Smooth muscle cell (in vitro differentiated cells): ENCODE measurements at regions not wholly inside any gene's neighbourhood (a gene's known extent, or its start where the extent isn't known, plus 50 kb on each side); places are given as distances from the start of the nearest gene placed in this dataset.

Source experiments
- DNase-seq: peaks from one replicate; lab custom pipeline; 2025; ENCODE audit not compliant: unreplicated experiment; lab: John Stamatoyannopoulos, UW
- H2AFZ ChIP-seq: fragments of 200-600 bp; sonication (generic); 2 replicates; pipeline ENCODE4 v1.6.0; 2016; ENCODE audit warnings: antibody characterized with exemption, low read depth, mild to moderate bottlenecking
- H3F3A ChIP-seq: fragments of 200-600 bp; sonication (generic); 2 replicates; pipeline ENCODE4 v1.6.0; 2017; ENCODE audit warnings: antibody characterized with exemption, low read depth
- H3K27ac ChIP-seq: fragments of 200-600 bp; sonication (generic); 2 replicates; pipeline ENCODE4 v1.5.1; 2016; ENCODE audit warnings: low read depth, mild to moderate bottlenecking
- H3K27me3 ChIP-seq: fragments of 200-600 bp; sonication (generic); 2 replicates; pipeline ENCODE4 v1.6.1; 2016; ENCODE audit warnings: low read depth, mild to moderate bottlenecking
- H3K36me3 ChIP-seq: fragments of 200-600 bp; sonication (generic); 2 replicates; pipeline ENCODE4 v1.5.1; 2016; ENCODE audit warnings: low read depth
- H3K4me1 ChIP-seq: fragments of 200-600 bp; sonication (generic); 2 replicates; pipeline ENCODE4 v1.5.1; 2016; ENCODE audit warnings: low read depth
- H3K4me2 ChIP-seq: fragments of 200-600 bp; sonication (generic); 2 replicates; pipeline ENCODE4 v1.6.0; 2016; ENCODE audit warnings: mild to moderate bottlenecking
- H3K4me3 ChIP-seq: fragments of 200-600 bp; sonication (generic); 2 replicates; pipeline ENCODE4 v1.5.1; 2016; ENCODE audit warnings: mild to moderate bottlenecking
- H3K79me2 ChIP-seq: fragments of 200-600 bp; sonication (generic); 2 replicates; pipeline ENCODE4 v1.6.0; 2016; ENCODE audit warnings: low read depth, mild to moderate bottlenecking
- H3K9ac ChIP-seq: fragments of 200-600 bp; sonication (generic); 2 replicates; pipeline ENCODE4 v1.6.0; 2016; ENCODE audit warnings: low read depth
- H3K9me3 ChIP-seq: fragments of 200-600 bp; sonication (generic); replicated peaks from 2 replicates; pipeline ENCODE4 v1.5.1; 2016; ENCODE audit warnings: low read depth
- H4K20me1 ChIP-seq: fragments of 200-600 bp; sonication (generic); 2 replicates; pipeline ENCODE4 v1.6.0; 2016; ENCODE audit warnings: low read depth
- CTCF ChIP-seq: fragments of 200-600 bp; sonication (generic); IDR thresholded peaks from 2 replicates; pipeline ENCODE4 v1.5.1; 2017; ENCODE audit warnings: borderline replicate concordance, mild to moderate bottlenecking, antibody characterized with exemption; ENCODE audit not compliant: insufficient read depth, poor library complexity, severe bottlenecking
- WGBS: methylation state at CpG from one replicate; pipeline ENCODE4 v1.1.7; 2016; ENCODE audit warnings: low lambda C conversion rate; 5-methylcytosine and 5-hydroxymethylcytosine counted together

- Histone ChIP-seq H3F3A (peaks cover 15% of the 10 kb centered on the region), H2AFZ (no peak overlapping the region), H3K9ac (no peak overlapping the region), H3K36me3 (no peaks in the 10 kb centered on the region), H3K9me3 (no peaks in the 10 kb centered on the region), H3K4me1 (no peaks in the 10 kb centered on the region), H3K4me3 (no peak overlapping the region), H3K4me2 (peak overlapping the region; percentile 55), H3K27ac (peak overlapping the region; percentile 76), H3K27me3 (no peaks in the 10 kb centered on the region), H3K79me2 (no peaks in the 10 kb centered on the region), H4K20me1 (no peaks in the 10 kb centered on the region)
- TF ChIP-seq CTCF, result no peak
- 12% methylated on average over 8 of the region's 8 CpGs for WGBS
- no peak for DNase-seq
Measured at GRCh38 chr10:29874606-29875269, 184.6 kb downstream of the JCAD start.

DNA sequence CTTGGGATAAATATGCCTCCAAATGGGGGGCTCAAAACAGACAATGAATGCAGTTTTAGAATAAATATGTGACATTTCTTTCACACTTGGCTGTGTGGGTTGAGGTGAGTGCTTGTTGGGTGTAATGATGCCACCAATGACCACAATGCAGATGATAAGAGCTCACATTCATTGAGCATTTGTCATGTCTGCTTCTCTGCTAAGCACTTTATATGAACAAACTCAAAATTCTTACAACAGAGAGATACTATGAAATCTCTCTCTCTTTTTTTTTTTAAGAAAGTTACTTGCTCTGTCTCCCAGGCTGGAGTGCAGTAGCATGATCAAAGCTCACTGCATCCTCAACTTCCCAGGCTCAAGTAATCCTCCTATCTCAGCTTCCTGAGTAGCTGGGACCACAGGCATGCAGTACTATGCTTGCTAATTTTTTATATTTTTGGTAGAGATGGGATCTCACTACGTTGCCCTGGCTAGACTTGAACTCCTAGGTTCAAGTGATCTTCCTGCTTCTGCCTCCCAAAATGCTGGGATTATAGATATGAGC lies 185.4 kb downstream of the JCAD start:
- Histone ChIP-seq H2AFZ (no peak overlapping the region), H3F3A (peaks cover 15% of the 10 kb centered on the region), H4K20me1 (no peaks in the 10 kb centered on the region), H3K9ac (no peak overlapping the region), H3K9me3 (no peaks in the 10 kb centered on the region), H3K4me3 (no peak overlapping the region), H3K4me1 (no peaks in the 10 kb centered on the region), H3K27me3 (no peaks in the 10 kb centered on the region), H3K27ac (peak overlapping the region; percentile 76), H3K4me2 (peak overlapping the region; percentile 53), H3K36me3 (no peaks in the 10 kb centered on the region), H3K79me2 (no peaks in the 10 kb centered on the region)
- WGBS, result 20% methylated on average over 1 of the region's 1 CpG
- DNase-seq, result no peak
- TF ChIP-seq CTCF, result no peak

DNA sequence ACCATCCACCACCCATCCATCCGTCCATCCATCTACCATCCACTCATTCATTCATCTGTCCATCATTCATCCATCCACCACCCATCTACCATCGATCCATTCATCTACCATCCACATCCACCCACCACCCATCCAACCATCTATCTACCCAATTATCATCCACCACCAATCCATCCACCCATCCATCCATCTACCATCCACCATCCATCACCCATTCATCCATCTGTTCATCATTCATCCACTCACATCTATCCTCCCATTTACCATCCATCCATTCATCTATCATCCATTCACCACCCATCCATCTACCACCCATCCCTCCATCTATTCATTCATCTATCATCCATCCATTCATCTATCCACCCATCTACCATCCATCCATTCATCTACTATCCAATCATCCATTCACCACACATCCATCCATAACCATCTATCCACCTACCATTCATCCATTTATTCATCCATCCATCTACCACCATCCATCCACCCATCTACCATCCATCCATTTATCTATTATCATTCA lies 188.8 kb downstream of the JCAD start:
- peaks cover 6% of the 10 kb centered on the region for H3K4me1 ChIP-seq
- H3K4me2 ChIP-seq, result no peak overlapping the region
- H3K9me3 ChIP-seq, result no peaks in the 10 kb centered on the region
- H3K79me2 ChIP-seq, result no peaks in the 10 kb centered on the region
- no peak overlapping the region for H3K4me3 ChIP-seq
- 96% methylated on average over 2 of the region's 2 CpGs for WGBS
- peaks cover 21% of the 10 kb centered on the region for H3F3A ChIP-seq
- no peak overlapping the region for H3K9ac ChIP-seq
- H2AFZ ChIP-seq, result no peak overlapping the region
- H4K20me1 ChIP-seq, result no peaks in the 10 kb centered on the region
- no peak for DNase-seq
- TF ChIP-seq CTCF, result no peak
- H3K27ac ChIP-seq, result no peak overlapping the region
- H3K27me3 ChIP-seq, result no peaks in the 10 kb centered on the region
- H3K36me3 ChIP-seq, result no peaks in the 10 kb centered on the region

- DNase-seq, result no peak
- H2AFZ ChIP-seq, result no peak overlapping the region
- peak overlapping the region; percentile 23 for H3K4me2 ChIP-seq
- H4K20me1 ChIP-seq, result no peaks in the 10 kb centered on the region
- no peaks in the 10 kb centered on the region for H3K9me3 ChIP-seq
- H3K4me1 ChIP-seq, result peaks cover 6% of the 10 kb centered on the region
- H3K9ac ChIP-seq, result no peak overlapping the region
- WGBS, result 20% methylated on average over 6 of the region's 6 CpGs
- H3K79me2 ChIP-seq, result no peaks in the 10 kb centered on the region
- H3K27ac ChIP-seq, result peak overlapping the region; percentile 54
- no peak overlapping the region for H3K4me3 ChIP-seq
- H3K36me3 ChIP-seq, result no peaks in the 10 kb centered on the region
- peaks cover 26% of the 10 kb centered on the region for H3F3A ChIP-seq
- H3K27me3 ChIP-seq, result no peaks in the 10 kb centered on the region
- no peak for TF ChIP-seq CTCF
Measured at GRCh38 chr10:29869593-29869992, 189.8 kb downstream of the JCAD start.
